HG02623 (cell line): ENCODE measurements at regions not wholly inside any gene's neighbourhood (a gene's known extent, or its start where the extent isn't known, plus 50 kb on each side); places are given as distances from the start of the nearest gene placed in this dataset.

Source experiments
- ATAC-seq: cut with Tn5 transposase; IDR thresholded peaks from one replicate; pipeline ENCODE4 v1.9.1; 2021; ENCODE audit warnings: moderate library complexity; ENCODE audit not compliant: unreplicated experiment

GRCh38 chr5:26674846-26675245 is 363.5 kb downstream of the CDH9 start:
- no peak for ATAC-seq

DNA sequence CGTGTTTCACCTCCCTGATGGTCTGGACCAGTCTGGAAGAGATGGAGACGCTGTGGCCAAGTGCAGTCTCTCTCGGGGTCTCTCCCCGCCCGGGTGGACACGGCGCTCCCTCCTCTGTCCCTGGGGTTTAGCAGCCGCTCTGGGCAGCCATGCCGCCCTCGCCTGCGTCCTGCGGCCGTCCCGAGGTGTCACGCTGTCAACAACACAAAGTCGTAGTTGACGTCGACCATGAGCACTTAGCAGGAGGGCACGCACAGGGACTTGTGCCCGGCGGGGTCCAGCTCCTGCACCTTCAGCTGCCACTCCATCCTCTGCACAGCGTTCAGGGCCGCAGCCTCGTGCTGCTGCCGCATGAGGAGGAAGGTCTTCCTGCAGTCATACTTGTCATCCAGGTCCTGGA is 368.9 kb downstream of the CDH9 start:
- ATAC-seq: no peak

DNA sequence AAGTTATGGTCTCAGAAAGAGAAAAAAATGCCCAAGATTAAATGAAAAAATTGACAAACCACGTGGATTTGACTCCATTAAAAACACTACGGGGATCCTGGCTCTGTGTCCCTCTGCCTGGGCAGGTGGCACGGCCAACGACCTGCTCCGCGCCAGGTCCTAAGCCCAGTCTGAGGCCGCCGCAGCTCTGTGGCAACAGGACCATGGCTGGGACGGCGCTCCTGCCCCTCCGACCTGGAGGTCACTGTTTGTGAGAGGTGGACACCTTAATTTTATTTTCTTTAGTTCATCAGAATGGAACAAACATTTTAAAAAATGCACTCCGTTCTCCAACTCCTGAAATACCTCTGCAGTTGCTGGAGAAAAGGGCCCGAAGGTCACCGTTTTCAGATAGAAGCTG is 369.4 kb downstream of the CDH9 start:
- no peak for ATAC-seq

- no peak for ATAC-seq
These were observed 372.0 kb downstream of the CDH9 start for GRCh38 chr5:26666371-26666770.

DNA sequence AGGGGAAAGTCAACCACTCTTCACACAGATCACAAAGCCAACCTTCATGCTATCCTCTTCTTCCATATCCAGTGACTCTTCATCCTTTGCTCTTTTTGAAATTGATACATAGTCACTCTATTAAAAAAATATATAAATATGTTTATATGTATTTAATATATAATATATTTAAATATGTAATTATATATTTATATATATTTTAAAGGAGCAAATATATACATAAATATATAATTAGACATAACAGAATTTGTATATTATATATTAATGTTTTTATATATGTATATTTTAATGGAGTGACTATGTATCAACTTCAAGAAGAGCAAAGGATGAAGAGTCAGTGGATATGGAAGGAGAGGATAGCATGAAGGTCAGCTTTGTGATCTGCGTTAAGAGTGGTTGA is 374.9 kb downstream of the CDH9 start:
- ATAC-seq: no peak

- ATAC-seq: no peak
These were observed 375.5 kb downstream of the CDH9 start for GRCh38 chr5:26662806-26663360.

DNA sequence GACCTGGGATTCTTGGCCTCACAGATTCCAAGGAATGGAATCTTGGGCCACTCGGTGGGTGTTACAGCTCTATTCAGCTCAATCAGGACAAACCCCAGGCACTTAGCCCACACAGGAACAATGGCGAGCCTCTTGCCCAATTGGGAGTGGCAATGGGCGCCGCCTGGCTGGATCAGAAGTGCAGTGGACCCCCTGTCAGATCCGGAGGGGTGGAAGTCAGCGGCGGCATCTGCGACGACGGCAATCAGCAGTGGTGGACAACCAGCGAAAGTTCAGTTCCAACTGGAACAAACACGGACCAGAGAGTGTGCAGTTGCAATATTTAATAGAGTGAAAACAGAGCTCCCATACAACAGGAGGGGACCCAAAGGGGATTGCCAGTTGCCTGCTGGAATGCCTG is 378.3 kb downstream of the CDH9 start:
- no peak for ATAC-seq

GRCh38 chr5:26649000-26649399 is 389.4 kb downstream of the CDH9 start:
- ATAC-seq: no peak

DNA sequence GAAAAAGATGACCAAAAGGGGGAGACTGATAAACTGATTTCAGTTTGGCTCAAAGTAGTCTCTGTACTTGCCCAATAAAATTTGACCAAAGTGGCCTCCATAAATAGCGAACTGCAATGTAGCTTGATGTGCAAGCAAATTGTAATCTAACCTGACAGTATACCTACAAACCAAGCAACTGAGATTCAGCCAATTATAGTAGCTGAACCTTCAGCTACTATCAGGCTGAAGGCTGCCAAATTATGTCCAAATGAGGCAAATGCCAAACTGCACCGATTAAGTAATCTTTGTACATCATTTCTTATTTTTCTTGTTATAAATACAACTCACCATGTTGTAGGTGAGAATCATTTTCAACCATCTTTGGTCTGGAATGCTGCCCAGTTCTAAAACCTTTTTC is 390.6 kb downstream of the CDH9 start:
- no peak for ATAC-seq

- ATAC-seq: no peak
These were observed 392.7 kb downstream of the CDH9 start for GRCh38 chr5:26645659-26646058.

DNA sequence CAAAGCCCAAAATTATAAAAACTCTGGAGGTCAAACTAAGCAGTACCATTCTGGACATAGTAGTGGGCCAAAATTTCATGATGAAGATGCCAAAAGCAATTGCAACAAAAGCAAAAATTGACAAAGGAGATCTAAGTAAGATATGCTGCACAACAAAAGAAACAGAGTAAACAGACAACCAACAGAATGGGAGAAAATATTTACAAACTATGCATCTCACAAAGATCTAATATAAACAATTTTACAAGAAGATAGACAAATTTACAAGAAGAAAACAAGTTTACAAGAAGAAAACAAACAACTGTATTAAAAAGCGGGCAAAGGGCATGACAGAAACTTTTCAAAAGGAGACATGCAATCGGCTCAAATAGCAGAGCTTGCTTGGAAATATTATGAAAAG is 396.9 kb downstream of the CDH9 start:
- ATAC-seq: no peak

DNA sequence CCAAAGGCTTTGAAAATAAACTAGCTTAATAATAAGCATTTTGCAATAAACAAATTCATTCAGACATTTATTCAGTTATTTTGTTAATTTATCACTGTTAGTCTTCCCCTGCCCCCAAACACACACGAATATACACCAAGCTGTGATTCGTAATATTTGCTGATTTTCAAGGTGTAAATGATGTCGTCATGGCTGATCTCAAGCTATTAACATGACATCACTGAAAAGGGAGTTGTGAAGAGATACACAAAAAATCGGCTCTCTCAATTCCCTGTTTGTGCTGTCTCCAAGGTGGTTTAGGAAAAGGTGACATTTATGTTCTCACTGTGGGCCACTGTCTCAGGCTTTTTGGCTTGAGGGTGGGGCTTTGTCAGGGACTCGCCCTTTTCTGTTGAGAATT is 413.3 kb downstream of the CDH9 start:
- ATAC-seq: no peak

DNA sequence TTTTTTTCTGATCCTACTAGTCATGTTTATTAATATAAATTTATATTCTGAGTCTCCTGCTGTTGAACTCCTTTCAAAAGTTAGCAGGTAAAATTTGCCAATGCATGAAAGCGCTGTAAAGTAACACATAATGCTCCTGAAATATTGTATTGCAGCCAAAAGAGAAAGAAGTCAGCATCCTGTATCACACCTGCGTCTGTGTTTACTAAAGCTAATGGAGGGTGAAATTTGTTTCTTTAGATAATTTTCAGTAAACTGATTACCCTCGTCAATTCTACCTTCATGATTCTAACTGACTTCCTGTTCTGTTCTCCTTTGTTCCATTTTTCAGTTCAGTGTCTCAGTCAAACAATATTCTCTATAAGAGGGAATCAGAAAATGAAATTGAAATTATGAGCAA is 415.4 kb downstream of the CDH9 start:
- ATAC-seq: no peak

DNA sequence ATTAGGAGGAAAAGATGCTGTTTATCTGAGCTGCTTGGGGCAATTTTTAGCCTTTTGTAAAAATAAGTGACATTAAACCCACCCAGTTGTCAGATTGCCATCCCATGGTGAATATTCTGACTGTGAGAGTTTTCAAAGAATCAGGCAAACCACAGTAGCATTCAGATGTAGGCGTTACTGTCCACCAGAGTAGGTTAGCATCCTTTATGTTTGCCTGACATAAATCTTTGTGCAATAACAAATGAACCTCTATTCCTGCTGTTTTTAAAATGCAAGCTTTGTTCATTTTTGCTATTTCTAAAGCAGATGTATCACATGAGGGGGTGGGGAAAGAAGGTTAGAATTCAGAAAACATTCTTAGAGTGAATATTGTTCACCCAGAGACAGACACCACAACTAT is 427.8 kb downstream of the CDH9 start:
- ATAC-seq: no peak

- ATAC-seq: no peak
These were observed 436.8 kb downstream of the CDH9 start for GRCh38 chr5:26601563-26601962.

DNA sequence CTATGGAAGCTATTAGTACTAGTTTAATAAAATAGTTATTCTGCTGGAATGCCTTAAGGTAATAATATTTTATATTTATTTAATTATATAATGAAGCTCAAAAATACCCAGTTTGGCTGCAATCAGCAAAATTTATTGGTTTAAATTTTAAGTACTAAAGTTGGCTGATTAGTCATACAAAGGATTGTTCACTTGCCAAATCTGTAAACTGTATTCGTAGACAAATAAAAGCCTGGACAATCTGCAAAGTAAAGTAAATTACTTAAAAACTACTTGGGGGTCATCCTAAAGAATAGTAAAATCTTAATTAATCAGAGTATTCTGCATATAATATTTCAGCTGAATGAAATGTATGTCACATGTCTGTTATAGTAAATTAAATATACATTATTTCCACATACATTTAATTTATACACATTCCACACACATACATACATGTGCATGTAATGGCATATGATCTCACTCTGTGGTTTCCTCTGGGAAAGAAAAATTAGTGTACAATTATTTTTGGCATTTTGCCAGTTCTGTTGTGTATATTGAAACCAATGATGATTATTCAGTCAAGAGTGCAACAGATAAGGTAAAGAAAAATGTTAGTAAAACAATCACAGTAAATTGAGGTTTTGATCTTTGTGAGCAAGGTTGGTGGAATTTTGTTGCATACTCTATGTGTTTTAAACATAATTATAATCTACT is 455.9 kb downstream of the CDH9 start:
- ATAC-seq: no peak

GRCh38 chr5:26579712-26580111 is 458.7 kb downstream of the CDH9 start:
- ATAC-seq: no peak

DNA sequence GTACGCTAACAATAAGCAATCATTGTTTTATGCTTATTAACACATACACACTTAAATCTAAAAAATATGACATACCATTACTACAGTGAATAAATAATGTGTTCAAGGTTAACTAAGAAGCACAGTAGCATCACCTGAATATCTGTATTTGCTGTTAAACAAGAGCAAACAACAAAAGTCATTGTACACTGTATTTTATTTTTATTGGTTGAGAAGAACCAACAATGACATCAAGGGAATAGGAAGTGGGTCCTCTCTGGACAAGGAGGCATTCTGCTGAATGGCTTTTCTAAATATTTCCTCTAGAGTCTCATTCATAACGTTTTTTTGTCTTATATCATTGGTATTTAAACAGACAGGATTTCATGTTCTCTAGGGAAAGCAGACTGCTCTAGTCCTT is 460.4 kb downstream of the CDH9 start:
- no peak for ATAC-seq

DNA sequence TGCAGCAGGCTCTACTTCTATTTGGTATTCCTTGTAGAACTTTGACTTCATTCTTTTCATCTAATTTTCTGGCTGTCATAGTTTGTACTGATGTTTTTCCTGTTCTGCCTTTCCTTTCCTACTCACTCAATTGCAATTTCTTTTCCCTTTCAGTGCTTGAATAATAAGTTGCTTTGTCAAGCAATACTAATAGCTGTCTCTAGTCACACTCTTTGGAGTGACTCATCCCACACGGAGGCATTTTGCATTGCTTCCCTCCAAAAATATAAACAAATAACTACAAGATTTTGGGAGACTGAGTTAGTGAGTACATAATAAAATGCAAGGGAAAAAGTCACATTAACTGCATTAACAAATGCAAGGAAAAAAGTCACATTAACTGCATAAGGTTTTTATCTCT is 465.9 kb downstream of the CDH9 start:
- no peak for ATAC-seq

- ATAC-seq: no peak
These were observed 468.5 kb downstream of the CDH9 start for GRCh38 chr5:26569929-26570258.

DNA sequence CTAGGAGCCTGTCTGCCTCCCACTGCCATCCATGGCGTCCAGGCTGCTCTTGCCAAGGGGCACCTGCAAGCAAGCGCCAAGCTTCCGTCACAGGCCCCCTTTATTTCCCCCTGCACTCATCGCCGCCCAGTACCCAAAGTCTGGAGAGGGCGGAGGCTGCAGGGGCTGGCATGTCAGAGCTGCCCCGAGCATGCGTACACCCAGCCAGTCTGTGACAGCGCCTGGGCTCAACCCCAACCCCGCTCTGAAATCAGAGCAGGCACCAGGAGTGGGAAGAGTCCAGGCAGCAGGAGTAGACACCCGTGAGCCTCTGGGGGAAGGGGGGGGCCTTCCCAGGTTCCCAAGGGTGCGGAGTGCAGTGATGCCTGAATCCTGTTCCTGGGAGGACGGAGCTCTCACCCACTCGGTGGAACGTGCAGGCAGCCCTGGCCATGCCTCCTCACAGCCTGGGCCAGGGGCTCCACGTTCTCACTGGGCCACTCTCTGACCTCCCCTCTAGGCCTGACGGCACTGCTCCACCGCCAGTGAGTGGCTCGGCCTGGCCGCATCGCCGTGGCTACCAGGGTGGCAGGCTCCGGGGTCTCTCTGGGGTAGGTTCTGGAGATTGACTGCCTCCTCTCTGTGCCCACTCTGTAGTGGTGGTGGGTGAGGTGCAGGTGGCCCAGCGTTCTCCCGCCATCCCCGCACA is 469.0 kb downstream of the CDH9 start:
- ATAC-seq: no peak

- ATAC-seq: no peak
These were observed 470.1 kb downstream of the CDH9 start for GRCh38 chr5:26568316-26568715.

- ATAC-seq: no peak
These were observed 474.4 kb downstream of the CDH9 start for GRCh38 chr5:26563979-26564378.
